Endodermal cell (in vitro differentiated cells): ENCODE measurements at regions not wholly inside any gene's neighbourhood (a gene's known extent, or its start where the extent isn't known, plus 50 kb on each side); places are given as distances from the start of the nearest gene placed in this dataset.
"Not testable (repeated sequence)": the region's sequence is repeated elsewhere in the genome, so short reads cannot be mapped to it uniquely, and the experiment has no call there.

Source experiments
- DNase-seq: peaks from one replicate; pipeline ENCODE4 v3.0.0-alpha.2; 2017
- H3K27ac ChIP-seq: 2 replicates; pipeline ENCODE4 v1.5.1; 2013; ENCODE audit warnings: mild to moderate bottlenecking, low read depth, low read length, moderate library complexity
- H3K27me3 ChIP-seq: 2 replicates; pipeline ENCODE4 v1.6.1; 2013; ENCODE audit warnings: mild to moderate bottlenecking, low read length, moderate library complexity; ENCODE audit not compliant: insufficient read depth, control insufficient read depth, poor library complexity, severe bottlenecking
- H3K36me3 ChIP-seq: 2 replicates; pipeline ENCODE4 v1.7.0; 2013; ENCODE audit warnings: mild to moderate bottlenecking, low read length, moderate library complexity; ENCODE audit not compliant: control insufficient read depth, insufficient read depth
- H3K4me1 ChIP-seq: one replicate; pipeline ENCODE4 v1.7.0; 2013; ENCODE audit warnings: low read length; ENCODE audit not compliant: control insufficient read depth, insufficient read depth
- H3K4me3 ChIP-seq: 2 replicates; pipeline ENCODE4 v1.5.1; 2013; ENCODE audit warnings: mild to moderate bottlenecking, low read length, moderate library complexity
- H3K9ac ChIP-seq: 2 replicates; pipeline ENCODE4 v1.6.1; 2013; ENCODE audit warnings: mild to moderate bottlenecking, low read length, moderate library complexity; ENCODE audit not compliant: poor library complexity, severe bottlenecking; ENCODE audit errors: extremely low read depth
- H3K9me3 ChIP-seq: 2 replicates; pipeline ENCODE4 v1.6.1; 2013; ENCODE audit warnings: mild to moderate bottlenecking, low read length, moderate library complexity; ENCODE audit not compliant: control insufficient read depth
- H3K27ac Mint-ChIP-seq: 2 replicates; pipeline ENCODE4 v1.8.0; 2020; ENCODE audit warnings: mixed read lengths
- H3K27me3 Mint-ChIP-seq: 2 replicates; pipeline ENCODE4 v1.8.0; 2021; ENCODE audit warnings: mild to moderate bottlenecking, mixed read lengths; ENCODE audit not compliant: insufficient read depth
- H3K36me3 Mint-ChIP-seq: 2 replicates; pipeline ENCODE4 v1.8.0; 2020; ENCODE audit warnings: low read depth, mixed read lengths
- H3K4me1 Mint-ChIP-seq: 2 replicates; pipeline ENCODE4 v1.8.0; 2020; ENCODE audit warnings: mixed read lengths
- H3K4me3 Mint-ChIP-seq: 2 replicates; pipeline ENCODE4 v1.8.0; 2020; ENCODE audit warnings: mild to moderate bottlenecking, moderate library complexity, mixed read lengths
- H3K9me3 Mint-ChIP-seq: 2 replicates; pipeline ENCODE4 v1.8.0; 2020; ENCODE audit warnings: mild to moderate bottlenecking, mixed read lengths
- whole genome bisulfite sequencing, 2 experiments: methylation state at CpG; one replicate each; pipeline versions ENCODE4 v1.1.5 to v1.1.7; 2013; ENCODE audit warnings: missing lambda C conversion rate in 2 of 2, mixed read lengths in 1 of 2; ENCODE audit not compliant: insufficient coverage in 1 of 2, insufficient read length in 1 of 2; 5-methylcytosine and 5-hydroxymethylcytosine counted together
- TF ChIP-seq, protein P1 (sequence below): fragments of 200-600 bp; sonication (generic); conservative IDR thresholded peaks from 2 replicates; pipeline ENCODE4 v1.5.0; 2021; ENCODE audit warnings: antibody characterized with exemption, mild to moderate bottlenecking

DNA sequence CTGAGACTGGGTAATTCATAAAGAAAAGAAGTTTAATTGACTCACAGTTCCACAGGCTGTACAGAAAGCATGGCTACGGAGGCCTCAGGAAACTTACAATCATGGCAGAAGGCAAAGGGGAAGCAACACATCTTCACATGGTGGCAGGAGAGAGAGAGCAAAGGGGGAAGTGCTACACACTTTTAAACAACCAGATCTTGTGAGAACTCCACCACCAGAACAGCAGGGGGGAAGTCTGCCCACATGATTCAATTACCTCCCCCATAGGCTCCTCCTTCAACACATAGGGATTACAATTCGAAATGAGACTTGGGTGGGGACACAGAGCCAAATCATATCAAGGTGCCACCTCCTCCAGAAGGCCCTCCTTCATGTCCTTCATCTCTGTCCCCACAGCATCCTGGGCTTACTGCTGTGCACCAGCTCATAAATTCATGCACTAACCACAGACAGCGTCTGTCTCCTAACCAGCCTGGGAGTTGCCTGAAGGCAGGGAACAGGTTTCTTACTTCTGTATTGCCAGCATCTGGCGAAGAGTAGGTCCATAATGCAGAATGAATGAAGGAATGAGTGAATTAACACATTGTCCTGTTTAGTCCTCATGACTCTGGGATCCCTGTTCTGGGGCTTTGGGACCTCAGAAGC, 74.4 kb downstream of the WSB1 start:
- Histone ChIP-seq H3K4me3 (no peak overlapping the region), H3K4me1 (no peaks in the 10 kb centered on the region), H3K36me3 (no peaks in the 10 kb centered on the region), H3K9ac (no peak overlapping the region), H3K27me3 (no peaks in the 10 kb centered on the region), H3K27ac (no peak overlapping the region), H3K9me3 (peaks cover 23% of the 10 kb centered on the region)
- Mint-ChIP-seq H3K27ac (no peak overlapping the region), H3K4me3 (no peak overlapping the region), H3K4me1 (no peaks in the 10 kb centered on the region), H3K27me3 (no peaks in the 10 kb centered on the region), H3K9me3 (peaks cover 31% of the 10 kb centered on the region), H3K36me3 (no peaks in the 10 kb centered on the region)
- TF ChIP-seq, protein P1, sequence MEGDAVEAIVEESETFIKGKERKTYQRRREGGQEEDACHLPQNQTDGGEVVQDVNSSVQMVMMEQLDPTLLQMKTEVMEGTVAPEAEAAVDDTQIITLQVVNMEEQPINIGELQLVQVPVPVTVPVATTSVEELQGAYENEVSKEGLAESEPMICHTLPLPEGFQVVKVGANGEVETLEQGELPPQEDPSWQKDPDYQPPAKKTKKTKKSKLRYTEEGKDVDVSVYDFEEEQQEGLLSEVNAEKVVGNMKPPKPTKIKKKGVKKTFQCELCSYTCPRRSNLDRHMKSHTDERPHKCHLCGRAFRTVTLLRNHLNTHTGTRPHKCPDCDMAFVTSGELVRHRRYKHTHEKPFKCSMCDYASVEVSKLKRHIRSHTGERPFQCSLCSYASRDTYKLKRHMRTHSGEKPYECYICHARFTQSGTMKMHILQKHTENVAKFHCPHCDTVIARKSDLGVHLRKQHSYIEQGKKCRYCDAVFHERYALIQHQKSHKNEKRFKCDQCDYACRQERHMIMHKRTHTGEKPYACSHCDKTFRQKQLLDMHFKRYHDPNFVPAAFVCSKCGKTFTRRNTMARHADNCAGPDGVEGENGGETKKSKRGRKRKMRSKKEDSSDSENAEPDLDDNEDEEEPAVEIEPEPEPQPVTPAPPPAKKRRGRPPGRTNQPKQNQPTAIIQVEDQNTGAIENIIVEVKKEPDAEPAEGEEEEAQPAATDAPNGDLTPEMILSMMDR, result no peak
- WGBS, 2 experiments, result 89 to 100% methylated on average over 3 to 4 of the region's 4 CpGs
- no peak for DNase-seq

DNA sequence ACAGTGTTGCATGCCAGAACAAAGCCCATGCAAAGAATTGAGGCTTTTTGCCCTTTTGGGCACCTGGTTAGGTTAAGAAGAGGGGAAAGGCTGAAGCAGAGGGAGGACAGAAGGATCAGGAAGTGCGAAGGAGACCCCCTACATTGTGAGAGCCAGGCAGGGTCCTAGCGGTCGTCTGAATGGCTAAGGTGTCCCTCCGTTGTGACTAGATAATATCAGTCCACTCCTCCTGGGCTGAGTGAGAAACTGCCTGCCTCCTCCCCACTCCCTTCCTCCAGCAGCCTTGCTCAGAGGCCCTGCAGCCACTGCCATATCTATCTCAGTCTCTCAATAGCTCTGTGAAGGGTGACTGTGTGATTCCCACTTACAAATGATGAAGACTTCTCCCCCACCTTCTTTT, 75.1 kb downstream of the WSB1 start:
- Histone ChIP-seq H3K4me3 (no peak overlapping the region), H3K36me3 (no peaks in the 10 kb centered on the region), H3K27ac (no peak overlapping the region), H3K9ac (no peak overlapping the region), H3K4me1 (no peaks in the 10 kb centered on the region), H3K27me3 (no peaks in the 10 kb centered on the region), H3K9me3 (peaks cover 23% of the 10 kb centered on the region)
- Mint-ChIP-seq H3K27me3 (no peaks in the 10 kb centered on the region), H3K9me3 (peaks cover 38% of the 10 kb centered on the region), H3K4me3 (no peak overlapping the region), H3K4me1 (no peaks in the 10 kb centered on the region), H3K36me3 (no peaks in the 10 kb centered on the region), H3K27ac (no peak overlapping the region)
- TF ChIP-seq, protein P1, result no peak
- WGBS, 2 experiments, result 86 to 92% methylated on average over 4 of the region's 4 CpGs
- no peak for DNase-seq

DNA sequence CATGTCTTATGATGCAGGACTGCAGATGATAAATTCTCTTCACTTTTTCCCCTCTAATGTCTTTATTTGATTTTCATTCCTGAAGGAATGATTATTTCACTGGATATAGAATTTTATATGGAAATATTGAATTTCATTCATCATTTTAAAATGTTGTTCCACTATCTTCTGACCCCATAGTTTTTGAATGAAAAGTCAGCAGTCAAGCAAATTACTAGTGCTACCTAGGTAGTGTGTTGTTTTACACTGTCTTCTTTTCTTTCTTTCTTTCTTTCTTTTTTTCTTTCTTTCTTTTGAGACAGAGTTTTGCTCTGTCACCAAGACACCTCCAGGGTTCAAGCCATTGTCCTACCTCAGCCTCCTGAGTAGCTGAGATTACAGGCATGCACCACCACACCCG, 76.9 kb downstream of the WSB1 start:
- Histone ChIP-seq H3K4me3 (no peak overlapping the region), H3K4me1 (no peaks in the 10 kb centered on the region), H3K27ac (no peak overlapping the region), H3K9ac (no peak overlapping the region), H3K36me3 (no peaks in the 10 kb centered on the region), H3K9me3 (peaks cover 23% of the 10 kb centered on the region), H3K27me3 (no peaks in the 10 kb centered on the region)
- H3K27me3 Mint-ChIP-seq, result peaks cover 2% of the 10 kb centered on the region
- peaks cover 54% of the 10 kb centered on the region for H3K9me3 Mint-ChIP-seq
- H3K36me3 Mint-ChIP-seq, result no peaks in the 10 kb centered on the region
- no peak overlapping the region for H3K4me3 Mint-ChIP-seq
- TF ChIP-seq, protein P1, result no peak
- 88% methylated on average over 1 of the region's 1 CpG; no CpG with 5 or more reads in 1 of the 2 experiments for WGBS, 2 experiments
- no peak overlapping the region for H3K27ac Mint-ChIP-seq
- no peak for DNase-seq
- no peaks in the 10 kb centered on the region for H3K4me1 Mint-ChIP-seq

DNA sequence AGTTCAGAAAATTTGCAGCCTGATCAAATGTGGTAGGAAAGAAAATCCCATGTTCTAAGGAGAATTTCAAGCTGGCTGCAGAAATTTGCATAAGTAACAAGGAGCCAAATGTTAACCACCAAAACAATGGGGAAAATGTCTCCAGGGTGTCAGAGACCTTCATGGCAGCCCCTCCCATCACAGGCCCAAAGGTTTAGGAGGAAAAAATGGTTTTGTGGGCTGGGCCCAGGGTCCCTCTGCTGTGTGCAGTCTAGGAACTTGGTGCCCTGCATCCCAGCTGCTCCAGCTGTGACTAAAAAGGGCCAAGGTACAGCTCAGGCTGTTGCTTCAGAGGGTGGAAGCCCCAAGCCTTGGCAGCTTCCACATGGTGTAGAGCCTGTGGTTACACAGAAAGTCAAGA, 79.8 kb downstream of the WSB1 start:
- not testable (repeated sequence) for H3K27ac Mint-ChIP-seq, H3K27me3 Mint-ChIP-seq
- H3K9me3 Mint-ChIP-seq, result peaks cover 61% of the 10 kb centered on the region

More for the DNA sequence above, 79.8 kb downstream of the WSB1 start:
- not testable (repeated sequence) for H3K4me1 Mint-ChIP-seq, H3K4me3 Mint-ChIP-seq, H3K27me3 ChIP-seq, H3K27ac ChIP-seq, H3K4me3 ChIP-seq, H3K9ac ChIP-seq, H3K36me3 Mint-ChIP-seq, H3K4me1 ChIP-seq, H3K36me3 ChIP-seq
- H3K9me3 ChIP-seq, result peaks cover 23% of the 10 kb centered on the region
- peak; percentile 5 for DNase-seq
